Esophagus squamous epithelium (tissue), 4 donors: ENCODE measurements at regions not wholly inside any gene's neighbourhood (a gene's known extent, or its start where the extent isn't known, plus 50 kb on each side); places are given as distances from the start of the nearest gene placed in this dataset.
"Not testable (repeated sequence)": the region's sequence is repeated elsewhere in the genome, so short reads cannot be mapped to it uniquely, and the experiment has no call there.

Source experiments
- CTCF ChIP-seq, 6 experiments: fragments of 450-650 bp in 4 of 6; fragments of 200-600 bp in 2 of 6; sonication (generic) in 2 of 6; IDR thresholded peaks; one replicate each; pipeline ENCODE4 v1.5.1; 2016 to 2019; ENCODE audit warnings: antibody characterized with exemption in 6 of 6, mild to moderate bottlenecking in 4 of 6, moderate library complexity in 4 of 6
- POLR2A ChIP-seq, 4 donors: fragments of 450-650 bp; IDR thresholded peaks; one replicate each; pipeline ENCODE4 v1.6.1; 2017; ENCODE audit warnings: antibody characterized with exemption in 4 of 4, mild to moderate bottlenecking in 4 of 4, moderate library complexity in 3 of 4

GRCh38 chr17:68666438-68666837, 65.3 kb upstream of the FAM20A start:
- TF ChIP-seq CTCF, POLR2A (IDR thresholded peaks at IDR 0.05): not testable (repeated sequence)
